NCI-H748 treated with DMSO at 0.1 percent for 48 hours (cell line): ENCODE measurements at regions not wholly inside any gene's neighbourhood (a gene's known extent, or its start where the extent isn't known, plus 50 kb on each side); places are given as distances from the start of the nearest gene placed in this dataset.

Experiments
- DNase-seq: peaks from one replicate; lab custom pipeline; 2025; lab: John Stamatoyannopoulos, UW

DNA sequence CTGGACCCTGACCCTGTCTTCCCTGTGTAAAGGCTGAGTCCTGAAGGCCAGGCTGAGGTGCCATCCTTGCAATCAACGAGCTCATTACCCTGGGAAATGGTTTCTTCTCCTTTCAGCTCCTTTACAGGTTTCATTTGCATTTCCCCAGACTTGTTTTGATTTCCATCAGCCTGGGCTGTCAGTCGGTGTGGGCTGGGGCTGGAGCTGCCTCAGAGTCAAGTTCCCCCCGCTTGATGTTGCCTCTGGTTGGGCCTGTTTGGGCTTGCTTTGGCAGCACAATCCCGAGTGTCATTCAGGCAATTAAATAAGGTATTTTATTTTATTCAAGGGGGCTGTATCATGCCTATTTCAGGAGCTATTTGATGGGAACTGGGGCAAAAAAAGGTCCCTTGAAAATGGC lies 424.9 kb downstream of the INSC start:
- no peak for DNase-seq

DNA sequence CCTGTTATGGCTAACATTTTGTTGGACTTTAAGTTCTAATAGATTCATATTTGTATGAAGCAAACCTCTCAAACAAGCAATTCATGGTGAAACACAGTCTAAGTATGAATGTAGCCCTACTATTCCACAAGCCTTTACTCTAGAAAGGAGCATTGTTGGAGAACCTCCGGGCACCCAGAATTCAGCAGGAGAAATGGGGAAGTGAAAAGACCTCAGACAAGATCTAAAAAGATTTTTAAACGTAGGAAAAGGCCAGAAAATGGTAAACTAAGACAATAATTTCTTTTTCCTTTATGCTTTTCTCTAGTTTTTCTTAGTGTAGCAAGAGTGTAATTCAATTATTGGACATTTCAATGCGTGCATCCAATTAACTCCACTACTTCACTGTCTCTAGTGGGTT lies 426.4 kb downstream of the INSC start:
- no peak for DNase-seq

DNA sequence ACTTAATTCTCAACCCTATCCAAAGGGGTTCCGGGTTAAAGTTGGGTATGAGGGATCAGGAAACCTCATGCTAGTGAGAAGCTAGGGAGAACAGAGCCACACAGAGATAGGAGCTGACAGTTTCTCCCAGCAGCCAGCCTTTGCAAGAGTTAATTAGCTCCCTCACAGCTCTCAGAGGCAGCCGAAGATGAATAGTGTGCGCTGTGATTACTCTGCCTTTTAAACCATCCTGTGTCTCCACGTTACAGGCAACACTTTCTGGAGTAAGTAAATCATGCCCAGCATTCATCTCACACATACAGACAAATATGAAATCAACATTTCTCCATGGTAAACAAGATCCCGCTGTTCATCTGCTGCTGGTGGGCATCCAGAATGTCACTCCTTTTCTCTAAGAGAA lies 429.6 kb downstream of the INSC start:
- no peak for DNase-seq

DNA sequence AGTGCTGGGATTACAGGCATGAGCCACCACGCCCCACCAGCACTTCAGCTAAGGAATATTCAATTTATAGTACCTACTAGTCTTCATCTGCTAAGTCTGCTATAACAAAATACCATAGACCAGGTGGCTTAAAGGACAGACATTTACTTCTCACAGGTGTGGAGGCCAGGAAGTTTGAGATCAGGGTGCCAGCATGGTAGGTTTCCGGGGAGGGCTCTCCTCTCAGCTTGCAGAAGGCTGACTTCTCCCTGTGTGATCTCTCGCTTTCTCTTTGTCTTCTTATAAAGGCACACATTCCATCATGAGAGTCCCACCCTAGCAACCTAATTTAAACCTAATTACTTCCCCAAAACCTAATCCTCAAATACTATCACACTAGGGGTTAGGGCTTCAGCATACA lies 433.0 kb downstream of the INSC start:
- no peak for DNase-seq

DNA sequence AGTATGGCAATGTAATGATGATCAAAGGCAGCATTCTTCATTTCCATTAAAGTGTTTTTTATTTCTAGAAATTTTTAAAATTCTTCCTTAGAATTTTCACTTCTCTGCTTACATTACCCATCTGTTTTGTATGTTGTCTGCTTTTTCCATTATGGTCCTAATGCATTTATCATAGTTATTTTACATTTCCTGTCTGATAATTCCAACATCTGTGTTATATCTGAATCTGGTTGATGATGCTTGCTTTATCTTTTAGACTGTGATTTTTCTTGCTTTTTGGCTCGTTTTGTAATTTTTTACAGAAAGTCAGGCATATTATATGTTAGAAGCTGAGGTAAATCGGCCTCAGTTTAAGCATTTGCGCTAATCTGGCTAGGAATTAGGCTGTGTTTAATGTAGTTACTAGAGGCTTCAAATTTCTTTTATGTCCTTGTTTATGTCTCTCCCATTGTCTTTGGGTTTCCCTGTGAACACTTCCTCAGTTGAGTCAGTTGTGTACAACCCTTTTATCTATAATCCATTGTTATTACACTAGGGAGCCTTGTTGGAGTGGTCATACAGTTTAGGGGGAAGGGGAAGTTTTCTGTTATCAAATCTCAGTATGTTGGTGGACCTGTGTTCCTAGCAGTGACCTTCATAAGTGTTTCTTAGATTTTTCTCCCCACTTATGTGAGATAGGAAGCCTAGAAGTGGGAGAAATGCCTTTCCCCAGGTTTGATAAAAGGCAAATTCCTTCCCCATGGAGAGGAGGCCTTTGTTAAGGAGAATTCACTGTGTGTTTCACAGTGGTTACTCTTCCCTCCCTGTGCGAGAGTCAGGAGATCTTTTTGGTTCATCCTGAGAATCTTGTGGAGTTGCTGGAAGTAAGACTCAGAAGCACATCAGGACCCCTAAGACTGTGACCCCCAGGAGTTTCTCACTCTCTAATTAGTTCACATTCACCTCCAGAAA lies 437.5 kb downstream of the INSC start:
- DNase-seq, result no peak

DNA sequence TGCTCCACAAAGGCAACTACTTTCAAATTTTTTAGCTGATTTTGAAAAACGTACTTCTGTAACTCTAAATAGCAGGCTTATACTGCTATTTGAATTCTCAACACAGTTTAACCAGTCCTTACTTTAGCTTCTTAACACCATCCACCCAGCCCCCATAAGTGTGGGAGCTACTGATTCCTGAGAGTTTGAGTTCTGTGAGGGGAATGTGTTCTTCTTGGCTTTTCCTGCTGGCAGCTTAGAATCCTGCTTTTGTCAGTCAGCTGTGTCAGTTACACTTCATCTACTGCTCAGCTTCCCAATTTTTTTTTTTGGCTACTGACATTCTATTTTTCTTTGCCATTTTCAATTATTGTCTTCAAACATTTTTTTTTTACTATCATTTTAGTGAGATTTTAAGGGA lies 440.4 kb downstream of the INSC start:
- DNase-seq, result no peak

DNA sequence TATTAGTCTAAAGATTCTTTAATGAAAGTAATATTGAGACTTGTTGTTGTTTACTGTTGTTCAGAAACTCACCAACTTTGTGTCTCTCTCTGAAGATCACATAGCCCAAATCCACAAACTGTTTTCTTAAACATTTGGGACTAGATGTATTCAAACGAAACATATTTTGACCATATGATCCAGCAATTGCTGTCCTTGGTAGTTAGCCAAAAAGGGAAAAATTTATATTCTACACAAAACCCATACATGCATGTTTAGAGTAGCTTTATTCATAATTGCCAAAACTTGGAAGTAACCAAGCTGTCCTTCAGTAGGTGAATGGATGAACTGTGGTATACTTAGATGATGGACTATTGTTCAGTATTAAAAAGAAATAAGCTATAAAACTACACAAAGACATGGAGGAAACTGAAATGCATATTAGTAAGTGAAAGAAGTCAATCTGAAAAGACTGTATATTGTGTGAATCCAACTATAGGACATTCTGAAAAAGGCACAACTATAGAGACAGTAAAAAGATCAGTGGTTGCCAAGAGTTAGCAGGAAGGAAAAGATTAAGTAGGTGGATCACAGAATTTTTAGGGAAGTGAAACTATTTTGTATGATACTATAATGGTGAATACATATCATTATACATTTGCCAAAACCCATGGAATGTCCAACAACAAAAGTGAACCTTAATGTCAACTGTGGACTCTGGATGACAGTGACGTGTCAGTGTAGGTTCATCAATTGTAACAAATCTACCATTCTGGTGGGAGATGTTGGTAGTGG lies 442.9 kb downstream of the INSC start:
- DNase-seq, result no peak

DNA sequence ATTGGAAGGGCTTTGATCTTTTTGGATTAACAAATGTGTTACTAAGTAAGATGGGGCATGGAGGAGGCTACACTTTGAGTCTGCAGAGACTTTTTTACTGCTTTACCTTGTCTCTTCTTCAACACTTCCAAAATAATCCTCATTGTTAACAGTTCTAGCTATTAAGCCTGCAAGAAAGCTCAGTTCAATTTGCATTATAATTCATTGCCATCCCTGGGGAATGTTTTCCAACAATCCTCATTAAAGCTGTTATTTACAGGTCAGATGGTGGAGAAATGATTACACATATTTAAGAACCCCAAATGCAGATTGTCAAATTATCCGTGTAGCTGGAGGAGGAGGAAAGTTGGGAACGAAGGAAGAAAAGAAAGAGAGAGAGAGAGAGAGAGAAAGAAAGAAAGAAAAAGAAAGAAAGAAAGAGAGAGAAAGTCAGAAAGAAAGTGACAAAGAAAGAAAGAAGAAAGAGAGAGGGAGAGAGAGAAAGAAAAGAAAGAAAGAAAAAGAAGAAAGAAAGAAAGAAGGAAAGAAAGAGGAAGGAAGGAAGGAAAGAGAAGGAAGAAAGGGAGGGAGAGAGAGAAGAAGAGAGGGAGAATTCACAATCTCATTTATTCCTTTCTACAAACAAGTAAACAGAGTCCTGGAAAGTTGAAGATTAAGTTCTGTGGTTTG lies 443.9 kb downstream of the INSC start:
- DNase-seq, result no peak

DNA sequence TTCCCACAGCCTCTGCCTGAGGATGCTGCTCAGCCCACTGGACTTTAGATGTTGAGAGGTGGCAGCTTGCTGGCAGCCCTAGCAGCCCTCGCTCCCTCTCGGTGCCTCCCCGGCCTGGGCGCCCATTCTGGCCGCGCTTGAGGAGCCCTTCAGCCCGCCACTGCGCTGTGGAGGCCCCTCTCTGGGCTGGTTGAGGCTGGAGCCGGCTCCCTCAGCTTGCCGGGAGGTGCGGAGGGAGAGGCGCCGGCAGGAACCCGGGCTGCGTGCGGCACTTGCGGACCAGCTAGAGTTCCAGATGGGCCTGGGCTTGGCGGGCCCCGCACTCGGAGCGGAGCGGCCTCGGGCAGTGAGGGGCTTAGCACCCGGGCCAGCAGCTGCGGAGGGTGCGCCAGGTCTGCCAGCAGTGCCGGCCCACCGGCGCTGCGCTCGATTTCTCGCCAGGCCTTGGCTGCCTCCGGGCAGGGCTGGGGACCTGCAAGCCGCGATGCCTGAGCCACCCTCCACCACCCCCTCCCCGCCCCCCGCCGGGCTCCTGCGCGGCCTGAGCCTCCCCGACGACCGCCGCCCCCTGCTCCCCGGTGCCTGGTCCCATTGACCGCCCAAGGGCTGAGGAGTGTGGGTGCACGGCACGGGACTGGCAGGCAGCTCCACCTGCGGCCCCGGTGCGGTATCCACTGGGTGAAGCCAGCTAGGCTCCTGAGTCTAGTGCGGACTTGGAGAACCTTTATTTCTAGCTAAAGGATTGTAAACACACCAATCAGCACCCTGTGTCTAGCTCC lies 446.2 kb downstream of the INSC start:
- DNase-seq, result no peak

DNA sequence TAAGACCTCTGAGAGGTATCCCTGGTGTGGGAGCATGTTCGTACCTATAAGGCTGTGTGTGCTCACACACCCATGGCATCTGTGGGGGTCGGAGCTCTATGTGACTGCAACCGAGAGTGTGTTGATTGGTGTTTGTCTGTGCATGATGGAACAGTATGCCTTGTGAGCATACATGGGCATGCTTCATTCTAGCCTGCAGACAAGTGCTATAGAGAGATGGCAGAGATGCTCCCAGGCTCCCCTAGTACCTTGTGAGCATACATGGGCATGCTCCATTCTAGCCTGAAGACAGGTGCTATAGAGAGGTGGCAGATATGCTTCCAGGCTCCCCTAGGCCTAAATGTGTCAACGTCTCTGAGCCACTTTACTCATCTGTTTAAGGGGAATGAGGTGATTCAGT lies 447.5 kb downstream of the INSC start:
- DNase-seq, result no peak

DNA sequence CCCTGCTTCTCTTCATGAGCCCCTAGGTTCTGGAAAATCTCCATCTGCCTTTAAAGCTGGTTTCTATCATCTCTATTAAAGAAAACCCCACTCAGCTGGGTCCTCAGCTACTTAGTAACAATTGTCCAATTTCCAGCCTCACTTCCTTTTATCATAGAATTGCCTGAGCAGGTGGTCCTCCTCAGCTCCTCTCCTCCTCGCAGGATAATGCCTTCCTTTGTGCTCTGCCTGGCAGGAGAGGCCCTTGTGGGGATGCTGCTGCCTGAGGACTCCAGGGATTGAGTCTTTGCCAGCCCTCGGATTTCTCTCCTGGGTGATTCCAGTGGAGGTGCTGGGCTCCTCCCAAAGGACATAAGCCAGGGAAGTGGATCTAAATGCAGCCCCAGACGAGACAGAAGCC lies 448.3 kb downstream of the INSC start:
- peak; percentile 14 for DNase-seq

DNA sequence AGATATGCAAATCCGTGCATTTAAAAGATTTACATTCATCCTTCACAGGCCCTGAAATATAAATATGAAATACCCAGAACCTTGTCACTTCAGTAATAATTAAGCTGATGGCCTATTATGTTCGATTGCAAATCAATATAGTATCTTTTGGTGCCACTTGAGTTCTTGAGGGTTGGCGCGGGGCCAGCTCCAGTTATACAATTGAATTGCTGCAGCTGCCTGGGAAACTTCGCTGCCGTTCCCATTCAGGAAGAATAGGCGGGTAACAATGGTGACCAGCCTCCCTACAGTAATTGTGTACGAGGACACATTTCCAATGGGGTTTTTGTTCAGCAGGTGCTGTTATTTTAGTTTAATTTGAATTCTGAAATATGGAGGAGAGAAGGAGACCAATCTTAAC lies 451.2 kb downstream of the INSC start:
- peak; percentile 94 for DNase-seq

DNA sequence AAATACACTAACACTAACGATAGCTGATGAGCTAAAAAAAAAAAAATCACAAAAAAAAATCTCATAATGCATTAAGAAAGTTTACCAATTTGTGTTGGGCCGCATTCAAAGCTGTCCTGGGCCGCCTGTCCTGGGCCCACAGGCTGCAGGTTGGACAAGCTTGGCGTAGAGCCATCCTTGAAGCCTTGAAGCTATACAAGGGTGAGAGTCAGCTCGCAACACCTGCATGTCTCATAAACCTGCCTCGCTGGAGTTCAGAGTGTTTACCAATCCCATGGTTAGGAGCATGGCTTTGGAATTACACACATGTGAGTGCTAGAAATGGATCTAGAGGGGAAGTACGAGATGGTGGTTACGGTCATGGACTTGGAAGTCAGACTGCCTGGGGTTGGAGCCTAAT lies 453.7 kb downstream of the INSC start:
- no peak for DNase-seq

DNA sequence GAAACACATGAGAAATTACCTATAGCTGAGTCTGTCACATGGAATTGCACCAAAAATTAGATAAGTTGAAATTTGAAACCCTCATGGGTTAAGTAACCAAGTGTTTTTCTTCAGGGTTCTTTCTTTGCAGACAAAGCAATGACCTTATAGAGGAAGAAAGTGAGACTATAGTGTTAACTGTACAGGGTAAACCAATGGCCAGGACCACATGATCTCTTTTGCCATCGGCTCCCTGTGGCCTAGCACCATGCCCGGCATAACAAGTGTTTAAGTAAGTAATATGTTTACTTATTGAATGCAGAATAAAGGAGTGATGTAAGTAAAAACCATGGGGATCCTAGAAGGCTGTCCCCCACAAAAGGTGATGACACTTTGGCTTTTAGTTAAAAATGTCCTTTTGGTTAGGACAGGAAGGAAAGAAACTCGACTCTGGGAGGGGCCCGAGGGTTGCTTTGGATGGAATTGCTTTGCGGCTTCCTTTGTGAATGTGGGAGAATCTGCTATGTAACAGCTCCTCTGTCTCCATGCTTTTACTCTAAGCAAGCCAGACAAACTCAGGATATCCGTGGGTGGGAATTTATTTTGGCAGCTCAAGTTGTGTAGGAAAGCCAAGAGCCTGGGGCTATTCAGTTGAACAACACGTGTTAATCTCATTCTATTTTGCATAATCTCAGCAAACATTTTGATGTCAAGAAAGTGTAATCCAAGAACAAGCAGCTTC lies 454.7 kb downstream of the INSC start:
- DNase-seq, result no peak

DNA sequence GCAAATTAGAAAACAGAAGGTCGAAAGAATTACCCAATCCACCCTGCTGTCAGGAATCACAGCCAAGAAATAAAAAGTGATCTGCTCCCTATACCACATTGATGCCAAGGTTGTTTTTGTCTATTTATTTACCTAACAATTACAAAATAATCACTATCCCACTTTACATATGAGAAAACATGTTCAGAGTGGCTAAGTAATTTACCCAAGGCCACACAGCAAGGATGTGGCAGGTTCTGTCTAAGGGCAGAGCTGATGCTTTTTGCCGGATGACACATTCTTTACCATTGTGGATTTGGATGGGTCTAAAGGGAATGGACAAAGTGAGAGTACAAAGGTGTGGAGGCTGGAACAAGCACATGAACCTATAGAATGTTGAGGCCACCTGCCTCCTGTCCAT lies 460.7 kb downstream of the INSC start:
- DNase-seq, result no peak

DNA sequence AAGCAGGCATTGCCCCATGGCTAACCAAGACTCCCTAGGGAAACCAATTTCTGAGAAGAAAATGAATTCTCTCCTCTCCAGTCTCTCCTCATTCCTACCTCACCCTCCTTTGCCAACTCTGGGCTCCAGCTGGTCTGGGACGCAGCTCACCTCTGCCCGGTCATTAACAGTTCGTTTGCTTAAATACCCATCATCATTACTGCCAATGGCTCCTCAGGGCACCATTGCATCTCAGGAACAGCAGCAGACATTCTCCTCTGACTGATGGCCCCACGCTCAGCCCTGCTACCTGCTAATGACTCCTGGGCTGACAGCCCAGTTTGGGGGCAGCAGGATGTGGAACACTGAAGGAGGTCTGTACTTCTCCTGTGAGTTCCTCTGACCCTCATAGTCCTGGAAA lies 462.0 kb downstream of the INSC start:
- DNase-seq, result no peak

DNA sequence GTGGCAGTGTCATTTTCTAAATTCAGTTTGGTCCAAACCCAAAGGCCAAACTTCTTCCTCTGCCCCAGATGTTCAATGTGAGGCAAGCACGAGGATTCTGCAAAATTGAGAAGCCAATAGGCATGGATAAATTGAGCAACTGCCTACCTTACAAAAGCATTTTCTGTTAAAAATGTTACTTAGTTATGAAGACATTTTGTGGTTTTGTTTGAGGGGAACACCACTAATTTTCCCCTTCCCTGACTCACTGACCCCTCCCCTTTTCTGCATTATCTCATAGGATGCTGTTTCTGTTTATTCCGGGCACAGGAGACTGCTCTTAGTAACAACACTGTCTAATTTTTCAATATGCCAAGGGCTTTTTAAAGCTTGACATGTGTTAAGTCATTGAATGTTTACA lies 462.8 kb downstream of the INSC start:
- no peak for DNase-seq

DNA sequence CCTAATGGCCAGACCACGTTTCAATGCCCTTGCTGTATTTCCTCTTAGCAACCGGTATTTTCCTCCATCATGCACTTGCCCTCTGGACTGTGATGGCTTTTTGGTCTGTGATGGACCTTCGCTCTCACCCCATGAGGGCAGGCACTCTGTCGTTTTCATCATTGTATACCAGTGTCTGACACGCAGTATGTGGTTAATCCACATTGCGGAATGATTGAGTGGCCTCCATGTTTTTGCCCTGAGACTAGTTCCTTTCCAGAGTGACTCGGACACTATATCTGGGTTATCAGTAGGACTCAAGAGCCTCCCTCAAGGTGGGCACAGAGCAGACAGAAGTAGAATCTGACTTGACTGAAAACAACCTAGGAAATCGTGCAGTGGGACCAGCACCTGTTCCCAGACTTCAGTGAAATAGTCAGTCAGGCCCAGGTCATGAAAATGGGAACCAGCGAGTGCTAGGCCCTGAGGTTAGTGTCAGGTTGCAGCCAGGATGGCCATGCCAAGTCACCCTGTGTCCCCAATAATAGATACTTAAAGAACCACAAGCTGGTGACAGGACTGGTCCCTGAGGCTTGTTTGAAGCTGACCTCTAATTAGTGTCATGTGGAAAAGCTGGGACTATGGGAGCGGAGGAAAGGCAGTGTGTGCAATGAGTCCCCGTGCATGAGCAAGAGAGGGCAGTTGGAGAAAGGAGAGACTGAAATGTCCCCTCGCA lies 464.7 kb downstream of the INSC start:
- no peak for DNase-seq

DNA sequence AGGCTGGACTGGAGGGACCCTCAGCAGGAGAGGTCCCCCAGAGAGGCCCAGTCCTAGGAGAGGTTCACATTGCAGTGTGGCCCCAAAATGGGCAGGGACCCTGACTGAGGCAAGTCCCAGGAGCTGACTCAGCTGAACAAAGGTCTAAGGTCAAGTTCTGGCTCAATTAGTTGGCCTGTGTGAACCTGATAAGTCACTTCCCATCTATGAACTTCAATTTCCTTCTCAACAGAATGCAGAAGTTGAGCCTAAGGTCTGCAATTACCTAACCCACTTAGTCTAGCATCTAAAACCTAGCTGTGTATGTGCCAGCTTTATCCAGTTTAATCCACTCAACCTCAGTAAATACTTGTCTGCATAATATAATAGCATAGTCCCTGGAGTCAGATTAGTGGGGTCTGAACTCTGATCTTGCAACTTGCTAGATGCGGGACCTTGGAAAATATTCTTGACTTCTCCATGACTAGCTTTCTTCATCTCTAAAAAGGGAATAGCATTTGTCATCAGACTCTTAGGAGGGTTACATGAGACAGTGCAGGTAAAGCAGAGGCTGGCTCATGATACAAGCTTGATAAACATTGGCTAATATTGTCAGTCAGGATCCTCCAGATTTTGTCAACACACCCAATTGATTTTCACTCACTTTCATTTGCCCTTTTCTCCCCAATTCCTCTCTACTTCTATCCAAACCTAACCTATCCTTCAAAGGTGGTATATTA lies 465.5 kb downstream of the INSC start:
- DNase-seq, result no peak

DNA sequence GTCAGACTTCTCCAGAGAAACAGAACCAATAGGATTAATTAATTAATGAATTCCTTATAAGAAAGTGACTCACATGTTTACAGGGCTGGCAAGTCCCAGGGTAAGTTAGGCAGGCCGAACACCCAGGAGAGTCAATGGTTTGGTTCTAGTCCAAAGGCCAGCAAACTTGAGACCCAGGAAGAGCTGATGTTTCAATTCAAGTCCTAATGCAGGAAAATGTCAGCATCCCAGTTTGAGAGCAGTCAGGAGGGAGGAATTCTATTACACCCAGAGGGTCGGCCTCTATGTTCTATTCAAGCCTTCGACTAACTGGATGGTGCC lies 466.0 kb downstream of the INSC start:
- DNase-seq, result no peak
